ENCODE measurements at regions not wholly inside any gene's neighbourhood (a gene's known extent, or its start where the extent isn't known, plus 50 kb on each side); places are given as distances from the start of the nearest gene placed in this dataset.

DNA sequence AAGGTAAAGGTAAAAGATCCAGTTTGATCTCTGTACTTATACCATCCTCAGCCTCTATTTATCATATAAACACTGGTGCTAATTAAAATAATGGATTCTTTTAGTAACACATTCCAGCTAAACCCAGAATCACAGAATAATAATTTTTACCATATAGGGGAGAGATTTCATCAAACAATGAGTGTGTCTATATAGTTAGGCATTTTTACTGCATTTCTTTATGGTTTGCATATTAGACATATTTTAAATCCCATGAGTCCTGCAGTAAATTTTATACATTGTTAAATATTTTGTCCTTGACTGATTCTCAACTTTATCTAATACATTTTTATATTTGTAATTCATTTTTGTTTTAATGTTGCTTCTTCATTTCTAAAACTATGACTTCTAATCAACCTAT, 323.7 kb upstream of the AGTR1 start:
- TF ChIP-seq, protein P1, sequence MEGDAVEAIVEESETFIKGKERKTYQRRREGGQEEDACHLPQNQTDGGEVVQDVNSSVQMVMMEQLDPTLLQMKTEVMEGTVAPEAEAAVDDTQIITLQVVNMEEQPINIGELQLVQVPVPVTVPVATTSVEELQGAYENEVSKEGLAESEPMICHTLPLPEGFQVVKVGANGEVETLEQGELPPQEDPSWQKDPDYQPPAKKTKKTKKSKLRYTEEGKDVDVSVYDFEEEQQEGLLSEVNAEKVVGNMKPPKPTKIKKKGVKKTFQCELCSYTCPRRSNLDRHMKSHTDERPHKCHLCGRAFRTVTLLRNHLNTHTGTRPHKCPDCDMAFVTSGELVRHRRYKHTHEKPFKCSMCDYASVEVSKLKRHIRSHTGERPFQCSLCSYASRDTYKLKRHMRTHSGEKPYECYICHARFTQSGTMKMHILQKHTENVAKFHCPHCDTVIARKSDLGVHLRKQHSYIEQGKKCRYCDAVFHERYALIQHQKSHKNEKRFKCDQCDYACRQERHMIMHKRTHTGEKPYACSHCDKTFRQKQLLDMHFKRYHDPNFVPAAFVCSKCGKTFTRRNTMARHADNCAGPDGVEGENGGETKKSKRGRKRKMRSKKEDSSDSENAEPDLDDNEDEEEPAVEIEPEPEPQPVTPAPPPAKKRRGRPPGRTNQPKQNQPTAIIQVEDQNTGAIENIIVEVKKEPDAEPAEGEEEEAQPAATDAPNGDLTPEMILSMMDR (conservative IDR thresholded peaks at IDR 0.05; ENCODE audit: low read depth, low read length): no peak
- H3K4me3 ChIP-seq (ENCODE audit: low read length): no peak overlapping the region
- no peak for DNase-seq (ENCODE audit: low read depth)

DNA sequence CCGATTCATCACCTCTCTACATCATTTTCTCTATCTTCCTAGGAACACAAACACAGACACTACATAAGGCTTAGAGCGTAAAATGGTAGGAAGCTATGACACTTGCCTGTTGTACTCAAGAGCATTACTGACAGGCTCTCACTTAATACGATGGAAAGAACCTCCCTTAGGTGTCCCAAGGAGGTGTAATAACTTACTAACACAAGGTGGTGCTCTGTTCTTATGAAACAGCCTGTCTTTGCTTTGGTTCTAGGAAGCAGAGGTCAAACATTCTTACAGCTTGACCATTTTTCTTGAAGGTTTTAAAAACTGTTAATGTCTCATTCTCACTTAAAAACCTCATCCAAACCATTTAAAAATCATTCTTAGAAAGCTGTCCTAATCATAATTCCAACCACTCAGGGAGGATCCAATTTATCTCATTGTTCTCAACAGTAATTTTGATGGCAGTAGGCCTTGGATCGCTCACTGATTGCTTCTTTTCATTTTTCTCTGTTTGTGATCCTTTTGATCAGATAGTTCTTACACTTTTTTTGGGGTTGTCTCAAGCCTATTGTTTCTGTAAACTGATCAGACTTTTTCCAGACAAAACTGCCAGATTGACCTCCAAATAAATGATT, 317.8 kb upstream of the AGTR1 start:
- DNase-seq (ENCODE audit: low read depth): peak; percentile 28
- TF ChIP-seq, protein P1 (conservative IDR thresholded peaks at IDR 0.05; ENCODE audit: low read depth, low read length): peak; percentile 68

DNA sequence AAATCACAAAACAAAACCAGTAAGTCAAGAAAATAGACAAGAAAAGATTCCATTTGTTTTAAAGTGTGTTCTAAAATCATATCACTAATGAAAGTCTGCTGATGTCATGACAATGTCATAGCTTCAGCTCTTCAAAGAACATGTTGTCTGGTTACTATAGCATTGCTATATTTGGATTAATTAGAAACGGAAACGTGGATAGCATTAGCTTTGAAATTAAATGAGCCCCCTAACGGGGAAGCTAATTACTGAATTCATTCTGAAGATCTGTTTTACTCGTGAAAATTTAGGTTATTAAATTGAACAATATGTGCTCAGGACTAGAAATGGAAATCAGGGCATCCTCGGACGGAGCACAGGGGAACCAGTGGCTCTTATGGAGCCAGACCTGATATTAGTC, 316.7 kb upstream of the AGTR1 start:
- H3K4me3 ChIP-seq (ENCODE audit: low read length): no peak overlapping the region
- no peak for DNase-seq (ENCODE audit: low read depth)
- TF ChIP-seq, protein P1 (conservative IDR thresholded peaks at IDR 0.05; ENCODE audit: low read depth, low read length): no peak

More for the DNA sequence above, 317.8 kb upstream of the AGTR1 start:
- no peak overlapping the region for H3K4me3 ChIP-seq (ENCODE audit: low read length)

DNA sequence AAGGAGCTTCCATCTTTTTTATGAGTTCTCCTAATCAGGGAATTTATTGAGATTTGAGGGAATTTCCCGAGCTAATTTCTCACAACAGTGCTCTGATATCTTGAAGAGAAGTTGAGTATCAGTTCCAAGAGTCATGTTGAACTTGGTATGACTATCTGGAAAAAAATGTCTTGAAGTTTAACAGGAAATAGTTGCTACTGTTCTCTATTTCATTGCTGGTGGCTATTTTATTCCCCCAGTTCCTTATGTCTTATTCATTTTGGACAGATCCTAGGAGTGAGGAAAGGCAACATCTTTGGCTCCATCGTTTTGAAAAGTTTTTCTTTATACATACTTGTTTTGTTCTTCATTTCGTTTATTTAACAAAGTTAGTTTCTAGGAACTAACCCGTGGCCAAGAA, 307.8 kb upstream of the AGTR1 start:
- H3K4me3 ChIP-seq (ENCODE audit: low read length): no peak overlapping the region
- no peak for DNase-seq (ENCODE audit: low read depth)
- TF ChIP-seq, protein P1 (conservative IDR thresholded peaks at IDR 0.05; ENCODE audit: low read depth, low read length): no peak

DNA sequence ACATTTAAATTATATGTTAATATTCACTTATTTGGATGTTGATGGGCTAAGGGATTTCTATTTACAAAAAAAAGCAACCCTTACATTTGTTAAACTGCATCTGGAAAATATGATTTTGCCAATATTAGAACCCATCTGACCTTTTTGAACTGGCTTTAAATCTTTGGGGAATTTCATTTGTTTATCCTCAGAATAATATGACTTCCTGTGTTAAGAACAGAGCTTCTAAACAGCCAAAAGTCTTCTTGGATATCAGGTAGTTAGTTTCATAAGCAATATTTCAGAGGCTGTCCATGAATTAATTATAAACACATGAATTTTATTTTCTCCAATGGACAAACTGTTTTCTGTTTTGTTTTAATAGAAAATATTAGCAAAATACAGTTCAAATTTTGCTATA, 301.9 kb upstream of the AGTR1 start:
- TF ChIP-seq, protein P1 (conservative IDR thresholded peaks at IDR 0.05; ENCODE audit: low read depth, low read length): no peak
- H3K4me3 ChIP-seq (ENCODE audit: low read length): no peak overlapping the region
- no peak for DNase-seq (ENCODE audit: low read depth)

DNA sequence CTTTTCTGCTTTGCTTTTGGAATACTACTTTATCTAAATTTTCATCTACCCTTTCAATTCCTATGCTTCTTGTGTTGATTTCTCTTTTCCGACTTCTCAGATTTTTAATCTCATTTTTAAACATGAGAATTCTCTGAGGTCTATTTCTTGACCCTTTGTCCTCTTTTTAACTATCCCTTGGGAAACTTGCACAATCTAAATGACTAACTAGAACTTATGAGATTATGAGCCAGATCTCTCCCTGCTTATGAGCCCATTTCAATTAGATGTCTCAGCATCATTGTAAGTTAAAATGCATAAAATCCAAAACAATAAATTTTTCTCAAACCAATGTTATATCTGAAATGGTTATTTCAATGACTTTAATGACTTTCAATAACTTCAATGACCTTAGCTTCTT, 296.9 kb upstream of the AGTR1 start:
- TF ChIP-seq, protein P1 (conservative IDR thresholded peaks at IDR 0.05; ENCODE audit: low read depth, low read length): no peak
- DNase-seq (ENCODE audit: low read depth): no peak
- no peak overlapping the region for H3K4me3 ChIP-seq (ENCODE audit: low read length)

DNA sequence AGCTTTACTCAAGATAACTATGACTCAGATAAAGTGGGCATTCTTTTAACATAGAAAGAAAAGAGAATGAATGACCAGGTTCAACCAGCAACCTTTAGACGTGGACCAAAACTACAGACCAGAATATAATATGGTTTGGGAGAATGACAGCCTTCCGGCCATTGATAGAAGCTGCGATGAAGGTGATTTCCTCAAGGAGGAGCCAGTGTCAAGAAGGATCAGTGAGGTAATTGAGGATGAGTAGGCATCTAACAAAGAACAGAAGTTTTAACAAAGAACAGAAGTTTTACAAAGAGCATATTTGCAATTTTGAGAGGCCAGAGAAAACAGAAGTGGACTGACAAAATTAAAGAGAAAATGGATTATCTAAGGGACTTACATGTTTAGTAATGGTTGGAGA, 289.0 kb upstream of the AGTR1 start:
- TF ChIP-seq, protein P1 (conservative IDR thresholded peaks at IDR 0.05; ENCODE audit: low read depth, low read length): no peak
- H3K4me3 ChIP-seq (ENCODE audit: low read length): no peak overlapping the region
- no peak for DNase-seq (ENCODE audit: low read depth)
